NCI-H1930 (cell line): ENCODE measurements at regions not wholly inside any gene's neighbourhood (a gene's known extent, or its start where the extent isn't known, plus 50 kb on each side); places are given as distances from the start of the nearest gene placed in this dataset.

Experiments used
- DNase-seq, 2 experiments: peaks; one replicate each; lab custom pipeline; 2025; lab: John Stamatoyannopoulos, UW

DNA sequence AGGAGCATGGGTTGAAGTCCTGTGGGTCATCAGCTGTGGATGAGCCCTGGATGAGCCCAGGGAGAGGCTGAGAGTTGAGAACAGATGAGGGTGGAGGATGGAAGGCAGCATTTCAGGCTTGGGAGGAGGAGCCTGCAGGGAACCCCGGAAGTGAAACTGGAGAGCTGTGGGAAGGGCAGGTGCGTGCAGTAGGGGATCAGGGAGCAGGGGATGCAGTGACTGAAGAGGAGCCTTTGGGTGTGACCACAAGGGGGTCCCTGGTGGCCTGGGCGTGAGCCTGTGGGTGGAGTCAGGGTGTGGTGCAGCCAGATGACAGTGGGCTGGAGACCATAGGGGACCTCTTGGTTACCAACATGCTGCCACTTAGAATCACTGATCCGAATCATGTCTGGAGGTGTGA, 115.5 kb downstream of the PAPOLA start:
- DNase-seq: no peak

DNA sequence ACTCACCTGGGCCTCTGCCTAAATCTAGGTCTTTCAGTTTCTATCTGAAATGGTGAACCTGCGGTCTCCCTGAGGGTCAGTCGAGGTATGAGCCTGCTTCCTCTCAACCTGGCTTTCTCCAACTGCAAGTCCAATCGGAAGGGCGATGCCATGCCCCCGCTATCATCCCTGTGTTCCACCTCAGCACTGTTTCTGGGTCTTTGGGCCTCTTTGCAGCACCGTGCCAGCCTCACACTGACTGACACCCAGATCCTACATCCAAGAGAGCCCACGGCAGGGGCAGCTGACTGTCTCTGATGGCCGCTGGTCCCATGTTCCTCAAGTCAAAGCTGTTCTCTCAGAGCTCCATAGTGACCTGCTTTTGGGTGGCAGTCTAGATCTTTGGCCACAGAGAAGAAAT, 120.7 kb downstream of the PAPOLA start:
- no peak for DNase-seq

DNA sequence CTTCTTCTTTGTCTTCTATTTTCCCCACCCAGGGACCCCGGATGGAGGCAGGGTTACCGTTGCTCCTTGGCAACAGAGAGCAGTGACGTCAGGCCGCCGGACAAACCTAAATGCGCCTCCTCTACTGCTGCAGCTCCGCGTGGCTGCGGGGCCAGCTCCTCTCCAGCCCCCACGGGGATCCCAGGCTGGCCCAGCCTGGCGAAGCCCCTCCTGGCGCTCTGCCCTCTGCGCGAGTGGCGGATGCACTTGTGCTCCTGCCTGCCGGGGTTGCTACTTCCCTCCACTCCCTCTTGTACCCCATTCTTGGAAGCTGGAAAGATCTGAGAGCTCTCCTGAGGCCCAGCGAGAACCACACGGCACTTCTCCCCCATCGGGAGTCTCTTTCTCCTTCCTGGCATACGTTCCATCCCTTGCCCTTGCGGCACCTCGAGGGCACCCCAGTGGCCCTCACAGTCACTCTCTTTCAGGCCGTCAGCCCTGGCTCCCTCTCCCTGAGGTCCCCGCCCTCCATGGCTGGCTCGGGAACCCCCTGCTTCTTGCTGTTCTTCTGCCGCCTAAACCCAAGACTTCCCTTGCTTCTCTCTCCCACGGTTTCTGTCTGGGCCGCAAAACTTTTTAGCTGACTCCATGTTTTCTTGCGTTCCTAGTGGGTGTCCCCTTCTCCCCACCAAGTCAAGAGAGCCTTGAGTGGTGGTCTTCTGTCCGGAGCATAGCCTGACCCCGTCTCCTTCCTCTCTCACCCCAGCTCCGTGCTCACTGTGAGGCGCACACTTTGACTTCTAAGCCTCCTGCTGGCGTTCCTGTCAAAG, 121.7 kb downstream of the PAPOLA start:
- no peak for DNase-seq

DNA sequence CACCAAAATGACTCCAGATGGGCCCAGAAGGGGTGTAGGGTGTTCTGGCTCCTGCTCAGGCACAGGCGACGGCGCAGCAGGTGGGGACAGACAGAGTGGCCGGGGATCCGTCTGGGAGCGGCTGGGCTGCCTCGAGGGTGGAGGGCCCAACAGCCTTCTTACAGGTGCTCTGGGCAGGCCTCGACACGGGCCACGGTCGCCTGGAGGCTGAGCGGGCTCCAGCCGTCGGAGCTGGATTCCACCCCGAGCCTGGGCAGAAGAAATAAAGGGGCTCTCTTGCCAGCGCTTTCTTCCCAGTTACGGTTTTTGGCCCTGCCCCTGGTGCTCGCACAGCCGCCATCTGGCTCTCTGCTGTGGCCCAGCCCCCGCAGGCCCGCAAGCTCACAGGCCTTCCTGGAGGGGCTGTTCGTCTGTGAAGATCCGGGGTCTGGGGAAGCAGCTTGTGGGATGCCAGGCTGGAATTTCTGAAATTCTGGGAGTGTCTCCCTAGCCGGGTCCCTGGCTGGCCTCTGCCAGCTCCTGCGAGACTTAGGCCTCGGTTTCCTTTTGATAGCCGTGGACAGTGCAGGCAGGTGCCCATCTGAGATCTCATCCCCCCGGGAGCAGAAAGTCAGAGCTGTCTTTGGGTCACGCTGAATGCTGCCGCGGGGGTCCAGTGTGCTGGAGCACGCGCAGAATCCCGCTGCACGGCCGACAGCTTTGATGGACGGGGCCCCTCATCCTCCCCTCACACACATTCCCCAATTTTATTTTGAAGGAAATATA, 122.7 kb downstream of the PAPOLA start:
- no peak for DNase-seq

DNA sequence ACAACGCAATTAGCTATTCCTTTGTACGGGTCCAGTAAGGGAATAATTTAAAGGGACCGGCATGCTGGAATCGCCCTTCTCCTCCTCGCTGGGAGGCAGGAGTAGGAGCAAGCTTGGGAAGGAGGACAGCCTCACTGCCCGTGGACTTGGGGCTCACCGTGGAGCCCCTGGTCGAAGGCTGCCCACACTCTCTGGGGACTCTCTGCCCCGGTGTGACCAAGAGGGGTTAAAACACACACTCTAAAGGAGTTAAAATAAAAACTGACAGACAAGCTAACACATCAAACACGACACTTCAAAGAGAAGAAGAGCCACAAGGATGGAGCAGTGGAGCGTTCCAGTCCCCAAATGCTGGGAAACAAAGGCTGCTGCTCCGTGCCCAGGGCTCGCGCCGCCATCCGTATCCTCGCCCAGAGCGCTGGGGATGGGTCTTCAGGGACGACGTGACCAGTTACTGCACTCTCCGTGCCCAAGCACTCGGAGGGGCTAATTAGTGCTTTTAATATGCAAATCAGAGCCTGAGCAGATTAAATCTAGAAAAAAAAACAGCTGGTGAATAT, 123.3 kb downstream of the PAPOLA start:
- no peak for DNase-seq

DNA sequence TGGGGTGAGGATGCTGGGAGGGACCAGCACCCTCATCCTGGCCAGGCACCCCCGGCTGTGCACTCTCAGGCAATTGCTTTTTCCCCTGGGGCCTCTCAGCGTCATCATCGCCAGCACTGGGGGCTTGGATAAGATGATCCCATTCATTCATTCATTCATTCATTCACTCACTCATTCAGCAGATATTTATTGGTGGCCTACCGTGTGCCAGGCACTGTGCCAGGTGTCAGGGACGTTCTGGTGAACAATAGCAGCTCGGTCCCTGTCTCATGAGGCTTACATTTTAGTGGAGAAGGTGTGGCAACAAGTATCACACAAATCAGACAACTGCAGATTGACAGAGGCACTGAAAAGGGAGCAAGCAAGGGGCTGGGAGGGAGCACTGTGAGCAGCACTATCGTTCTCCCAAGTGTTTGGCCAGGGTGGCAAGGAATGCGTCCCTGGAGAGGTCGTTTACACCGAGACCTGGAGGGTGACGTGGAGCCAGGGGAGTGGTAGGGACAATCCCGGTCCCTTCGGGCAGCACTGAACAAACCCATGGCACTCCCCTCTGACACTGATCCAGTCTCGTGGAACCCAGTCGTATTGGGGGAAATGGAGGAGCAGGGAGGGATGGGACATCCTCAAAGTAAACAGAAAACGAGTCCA, 124.1 kb downstream of the PAPOLA start:
- no peak for DNase-seq

DNA sequence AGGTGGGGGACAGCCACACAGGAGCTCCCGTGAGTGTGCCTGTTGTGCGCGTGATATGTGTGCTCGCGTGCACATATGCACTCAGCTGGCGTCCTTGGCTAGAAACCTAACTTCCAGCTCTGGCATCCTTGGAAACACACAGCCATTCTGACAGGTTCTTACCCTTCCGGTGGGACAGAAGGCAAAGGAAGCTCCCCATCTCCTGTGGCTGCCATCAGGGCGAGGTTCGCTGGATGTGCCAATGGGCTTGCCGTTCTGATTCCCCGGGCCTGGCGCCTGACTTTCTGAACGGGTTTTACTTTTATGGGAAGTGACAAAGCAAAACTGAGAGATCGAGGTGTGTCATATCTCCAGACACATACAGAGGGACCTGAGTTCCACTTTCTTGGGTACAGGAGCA, 124.7 kb downstream of the PAPOLA start:
- no peak for DNase-seq

DNA sequence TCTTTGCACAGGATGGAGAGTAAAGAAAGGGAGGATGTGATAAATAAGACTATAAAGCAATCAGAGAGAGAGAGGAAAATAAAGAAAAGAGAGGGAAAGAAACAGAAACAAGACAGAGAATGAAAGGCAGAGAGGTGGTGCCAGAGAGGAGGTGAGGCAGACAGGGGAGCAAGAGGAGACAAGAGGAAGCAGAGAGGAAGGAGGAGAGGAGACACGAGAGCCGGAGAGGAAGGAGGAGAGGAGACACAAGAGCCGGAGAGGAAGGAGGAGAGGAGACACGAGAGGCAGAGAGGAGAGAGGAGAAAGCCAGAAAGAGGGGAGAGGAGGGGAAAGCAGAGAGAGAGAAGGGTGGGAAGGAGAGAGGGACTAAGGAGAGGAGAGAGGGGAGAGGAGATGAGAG, 125.2 kb downstream of the PAPOLA start:
- no peak for DNase-seq

DNA sequence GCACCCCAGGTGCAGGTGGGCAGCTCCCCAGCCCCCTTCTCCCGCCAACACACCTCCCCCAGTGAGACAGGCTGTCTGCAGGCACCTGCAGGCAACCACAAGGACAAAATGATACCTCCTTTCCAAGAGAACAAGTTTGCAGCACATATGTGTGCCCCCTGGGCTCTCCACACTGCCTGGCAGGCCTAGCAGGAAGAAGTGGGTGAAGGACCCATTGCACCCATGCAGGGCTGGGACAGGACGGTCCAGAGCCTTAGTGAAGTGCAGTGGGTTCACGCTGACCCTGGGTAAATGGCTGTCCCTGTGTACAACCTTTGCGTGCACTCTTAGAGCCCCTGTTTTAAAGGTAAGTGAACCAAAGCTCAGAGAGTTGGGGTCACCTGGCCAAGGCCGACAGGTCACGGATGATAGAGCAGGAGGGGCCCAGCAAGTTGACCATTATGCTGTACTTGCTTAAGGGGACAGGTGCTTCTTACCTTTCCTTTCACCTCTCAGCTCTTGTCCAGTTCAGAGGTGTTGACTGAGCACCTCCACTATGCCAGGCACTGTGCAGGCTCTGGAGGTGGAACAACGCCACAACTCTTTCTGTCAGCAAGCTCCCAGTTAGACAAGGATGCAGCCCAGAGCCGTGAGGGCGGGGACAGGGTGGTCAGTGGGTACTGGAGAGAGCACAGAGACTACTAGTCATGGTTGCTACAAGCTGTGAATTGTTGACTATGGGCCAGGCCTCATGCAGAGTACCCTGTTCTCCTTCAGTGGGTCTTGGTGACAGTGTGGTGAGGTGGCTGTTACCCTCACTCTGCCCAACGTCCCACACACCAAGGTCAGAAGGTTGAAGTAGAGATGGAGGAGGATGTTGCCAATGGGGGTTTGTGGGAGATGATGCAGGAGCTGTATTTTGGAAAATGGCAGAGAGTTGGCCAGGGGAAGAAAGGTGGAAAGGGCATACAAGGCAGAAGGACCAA, 125.9 kb downstream of the PAPOLA start:
- no peak for DNase-seq

DNA sequence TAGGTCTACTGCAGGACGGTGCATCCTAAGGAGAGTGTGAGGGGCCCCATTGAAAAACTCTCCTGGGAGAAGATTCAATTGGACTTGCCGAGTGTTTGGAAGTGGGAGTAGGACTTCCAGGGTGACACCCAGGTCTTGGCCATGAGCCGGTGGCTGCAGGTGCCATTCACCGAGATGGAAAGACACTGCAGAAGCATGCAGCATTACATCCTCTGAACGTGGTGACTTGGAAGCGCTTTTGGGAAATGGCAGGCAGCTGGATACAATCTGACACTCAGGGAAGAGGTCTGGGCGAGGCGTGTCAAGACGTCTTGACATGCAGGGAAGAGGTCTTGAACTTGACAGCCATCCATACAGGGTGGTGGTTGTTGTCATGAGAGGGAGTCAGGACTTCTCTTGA, 126.9 kb downstream of the PAPOLA start:
- no peak for DNase-seq

DNA sequence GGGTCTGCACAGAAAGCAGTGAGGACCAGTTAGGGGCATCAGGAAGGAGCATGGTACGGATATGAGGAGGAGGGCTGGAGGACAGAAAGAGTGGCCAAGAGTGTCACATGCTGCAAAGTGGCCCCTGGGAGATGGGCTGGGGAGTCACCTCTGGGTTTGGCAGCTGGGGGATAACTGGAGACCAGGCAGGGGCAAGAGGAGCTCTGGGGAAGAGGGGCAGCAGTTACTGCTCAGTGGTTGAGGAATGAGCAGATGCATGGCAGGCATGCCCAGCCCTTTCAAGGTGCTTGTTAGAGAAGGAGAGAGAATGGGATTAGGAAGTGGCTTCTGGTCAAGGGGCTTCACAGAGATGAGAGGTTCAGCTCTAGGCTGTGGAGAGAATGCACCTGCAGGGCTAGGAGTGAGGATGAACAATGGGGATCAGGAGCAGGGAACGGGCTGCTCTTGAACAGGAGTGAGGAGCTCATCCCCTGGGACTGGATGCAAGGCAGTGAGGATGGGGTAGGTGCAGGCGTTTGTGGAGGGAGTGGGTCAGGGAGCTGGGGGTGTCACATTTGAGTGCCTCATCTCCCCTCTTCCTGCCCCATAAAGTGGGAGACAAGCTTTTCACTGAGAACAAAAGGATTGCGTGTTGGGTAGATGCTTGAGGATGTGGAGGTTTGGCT, 127.5 kb downstream of the PAPOLA start:
- DNase-seq: no peak

DNA sequence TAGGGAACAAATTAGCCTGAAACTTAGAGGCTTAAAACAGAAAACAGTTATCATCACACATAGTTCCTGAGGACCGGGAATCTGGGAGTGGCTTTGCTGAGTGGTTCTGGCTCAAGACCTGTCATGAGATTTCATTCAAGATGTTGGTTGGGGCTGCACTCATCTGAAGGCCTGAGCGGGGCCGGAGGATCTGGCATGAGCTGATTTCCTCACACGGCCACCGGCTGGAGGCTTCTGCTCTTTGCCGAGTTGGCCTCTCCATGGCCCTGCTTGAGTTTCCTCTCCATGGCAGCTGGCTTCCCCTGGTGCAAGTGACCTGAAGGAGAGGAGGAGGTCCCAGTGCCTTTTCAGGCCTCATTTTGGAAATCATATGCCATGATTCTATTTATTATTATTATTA, 128.1 kb downstream of the PAPOLA start:
- no peak for DNase-seq

DNA sequence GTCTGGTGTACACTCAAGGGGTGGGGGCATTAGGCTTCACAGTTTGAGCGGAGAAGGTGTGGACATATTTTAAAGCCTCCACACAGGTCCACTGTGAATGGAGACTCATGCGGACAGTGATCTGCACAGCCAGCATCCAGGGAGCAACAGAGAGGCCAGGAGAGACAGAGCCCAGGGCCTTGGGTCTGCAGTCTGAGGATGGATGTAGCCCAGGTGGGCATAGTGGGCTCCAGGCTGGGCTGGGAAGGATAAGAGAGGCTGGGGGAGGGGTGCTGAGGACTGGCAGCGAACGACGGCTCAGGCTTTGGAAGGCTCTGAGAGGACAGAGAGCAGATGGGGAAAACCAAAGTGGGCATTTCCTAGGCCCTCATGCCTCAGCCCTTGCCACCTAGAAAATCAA, 128.8 kb downstream of the PAPOLA start:
- no peak for DNase-seq

DNA sequence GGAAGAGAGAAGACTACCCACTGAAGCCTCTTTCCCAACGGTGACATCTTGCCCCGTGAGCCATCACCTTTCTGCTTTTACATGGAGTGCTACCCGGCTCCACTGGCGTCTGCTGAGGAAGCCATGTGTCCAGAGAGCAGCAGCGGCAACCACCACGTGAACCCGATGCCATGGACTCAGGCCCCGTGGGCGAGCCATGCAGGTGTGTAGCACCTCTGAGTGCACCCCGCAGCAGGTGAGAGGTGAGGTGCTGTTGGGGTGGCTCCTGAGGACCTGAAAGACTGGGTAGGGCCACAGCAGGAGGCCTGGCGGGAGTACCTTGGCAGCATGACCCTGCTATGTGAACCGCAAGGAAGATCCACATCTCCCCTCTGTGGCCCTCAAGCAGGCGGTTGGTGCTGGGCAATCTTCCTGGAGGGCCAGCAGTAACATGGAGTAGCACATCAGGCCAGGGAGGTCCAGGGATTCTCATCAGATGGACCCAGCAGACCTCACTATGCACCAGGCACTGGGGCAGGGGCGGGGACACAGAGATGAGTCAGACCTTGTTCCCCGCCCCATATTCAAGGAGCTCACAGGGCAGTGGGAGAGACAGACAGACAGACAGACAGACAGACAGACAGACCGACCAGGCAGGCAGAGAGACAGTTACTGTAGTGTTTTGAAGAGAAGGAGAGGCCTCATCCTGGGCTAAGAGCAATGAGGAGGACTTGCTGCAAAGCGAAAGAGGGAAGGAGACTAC, 129.6 kb downstream of the PAPOLA start:
- DNase-seq: no peak

DNA sequence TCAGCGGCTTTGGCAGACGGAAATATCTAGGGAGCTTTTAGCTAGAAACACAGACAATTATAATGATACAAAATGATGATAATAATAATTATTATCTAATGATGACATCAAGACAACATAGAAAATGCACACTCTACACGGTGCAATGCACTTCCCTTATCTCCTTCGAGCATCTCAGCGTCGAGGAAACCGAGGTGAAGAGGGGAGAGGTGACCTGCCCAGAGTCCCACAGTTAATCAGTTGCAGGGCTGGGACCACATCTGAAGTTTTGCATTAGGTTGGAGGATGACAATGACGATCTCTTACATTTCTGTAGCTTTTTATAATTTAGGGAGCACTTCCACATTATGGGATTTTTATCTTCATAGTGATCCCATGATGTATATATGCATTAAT, 130.2 kb downstream of the PAPOLA start:
- no peak for DNase-seq

DNA sequence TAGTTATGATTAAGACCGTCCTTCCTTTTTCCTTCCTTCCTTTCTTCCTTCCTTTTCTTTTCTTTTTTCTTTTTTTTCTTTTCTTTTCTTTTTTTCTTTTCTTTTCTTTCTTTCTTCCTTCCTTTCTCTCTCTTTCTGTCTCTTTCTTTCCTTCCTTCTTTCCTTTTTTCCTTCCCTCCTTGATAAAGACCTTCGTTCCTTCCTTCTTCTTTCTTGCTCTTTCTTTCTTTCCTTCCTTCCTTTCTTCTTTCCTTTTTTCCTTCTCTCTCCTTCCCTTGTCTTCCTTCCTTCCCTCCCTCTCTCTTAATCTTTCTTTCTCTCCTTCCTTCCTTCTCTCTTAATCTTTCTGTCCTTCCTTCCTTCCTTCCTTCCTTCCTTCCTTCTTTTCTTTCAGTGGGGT, 130.9 kb downstream of the PAPOLA start:
- no peak for DNase-seq

DNA sequence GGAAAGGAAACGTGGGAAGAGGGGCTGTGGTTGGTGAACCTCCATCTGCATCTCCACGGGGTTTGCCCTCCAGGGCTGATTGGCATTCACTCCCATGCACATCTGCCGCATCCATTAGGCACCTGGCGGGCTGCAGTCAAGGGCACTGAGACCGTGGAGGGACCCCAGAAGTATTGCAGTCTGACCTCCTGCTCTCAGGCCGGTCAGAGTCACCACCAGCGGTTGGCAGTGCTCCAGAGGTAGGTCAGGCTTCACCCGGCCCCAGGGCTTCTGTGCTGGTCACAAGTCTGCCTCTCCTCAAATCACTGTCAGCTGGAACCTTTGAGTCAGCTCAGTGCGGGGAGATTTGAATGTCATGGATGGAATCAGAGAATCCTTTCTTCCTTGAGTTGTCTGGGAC, 132.3 kb downstream of the PAPOLA start:
- DNase-seq: no peak

DNA sequence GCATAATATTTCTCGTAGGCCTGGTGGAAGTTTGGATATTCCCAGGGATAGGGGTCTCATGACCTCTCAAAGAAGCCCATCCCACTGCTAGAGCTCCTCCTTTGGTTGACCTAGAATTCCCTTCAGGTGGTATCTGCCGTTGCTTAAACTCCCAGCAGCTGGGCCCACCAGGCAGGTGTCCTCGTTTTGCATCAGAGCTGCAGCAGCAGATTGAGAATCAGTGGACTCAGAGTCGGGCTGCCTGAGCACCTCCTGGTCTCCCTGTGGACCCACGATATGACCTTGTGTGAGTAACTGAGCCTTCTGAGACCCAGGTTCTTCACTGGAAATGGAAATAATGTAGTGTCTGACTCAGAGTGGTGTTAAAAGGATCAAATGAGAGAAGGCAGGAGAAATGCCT, 132.7 kb downstream of the PAPOLA start:
- no peak for DNase-seq

DNA sequence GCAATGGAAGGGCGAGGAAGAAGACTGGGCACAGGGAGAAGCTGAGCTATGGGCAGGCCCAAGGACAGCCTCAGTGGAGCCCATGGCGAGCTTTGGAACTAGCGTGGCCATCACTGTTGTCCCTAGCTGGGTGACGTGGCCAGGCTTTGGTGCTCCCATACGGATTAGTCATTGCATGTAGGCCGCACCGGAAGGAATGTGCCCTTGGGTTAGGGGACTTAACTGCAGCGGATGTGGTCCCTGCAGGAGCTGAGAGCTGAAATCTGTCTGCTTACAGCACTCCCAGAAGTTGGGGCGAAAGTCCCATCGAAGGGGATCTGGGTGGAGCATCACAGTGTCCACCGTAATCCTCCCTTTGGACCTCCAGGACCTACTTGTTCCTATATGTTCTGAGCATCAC, 133.7 kb downstream of the PAPOLA start:
- DNase-seq: no peak

DNA sequence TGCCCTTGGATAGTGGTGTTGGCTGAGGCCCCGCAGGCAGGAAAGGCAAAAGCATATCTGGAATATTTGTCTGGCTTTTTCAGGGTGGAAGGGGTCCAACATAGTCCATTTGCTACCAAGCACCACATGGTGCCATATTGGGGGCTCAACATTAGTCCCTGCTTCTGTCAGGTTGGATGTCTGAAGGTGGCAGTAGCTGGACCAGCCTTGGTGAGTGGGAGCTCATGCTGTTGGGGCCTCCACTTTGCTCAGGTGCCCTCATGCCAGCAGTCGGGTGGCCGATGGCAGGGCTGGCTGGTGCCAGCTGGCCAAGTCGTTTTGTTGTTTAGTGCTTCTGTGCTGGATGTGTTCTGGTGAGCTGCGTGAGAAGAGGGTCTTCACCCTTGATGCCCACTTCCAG, 135.3 kb downstream of the PAPOLA start:
- no peak for DNase-seq
